ENCODE measurements at regions not wholly inside any gene's neighbourhood (a gene's known extent, or its start where the extent isn't known, plus 50 kb on each side); places are given as distances from the start of the nearest gene placed in this dataset.

- H3K27ac ChIP-seq (ENCODE audit: low read depth in 1 of 2, low read length in 2 of 2), result no peak overlapping the region
- TF ChIP-seq NR2F2 (IDR thresholded peaks at IDR 0.05) (no peak), EGR1 (IDR thresholded peaks at IDR 0.05; ENCODE audit: low read depth in 2 of 2) (no peak)
- H3K9me3 ChIP-seq (ENCODE audit: control insufficient read depth in 4 of 4, low read length in 3 of 4), result no peaks in the 10 kb centered on the region
- DNase-seq (ENCODE audit: low spot score), result no peak
- no peak overlapping the region for H3K4me3 ChIP-seq (ENCODE audit: low read depth in 1 of 3, low read length in 3 of 3)
- no peaks in the 10 kb centered on the region for H3K4me1 ChIP-seq (ENCODE audit: control insufficient read depth in 4 of 4, insufficient read depth in 4 of 4, low read length in 3 of 4)
- no peaks in the 10 kb centered on the region for H3K27me3 ChIP-seq (ENCODE audit: control insufficient read depth in 4 of 4, insufficient read depth in 4 of 4, low read length in 3 of 4)
- WGBS, result 94% methylated on average over 5 of the region's 5 CpGs
- no peak overlapping the region for H3K9ac ChIP-seq (ENCODE audit: low read depth in 1 of 2, low read length in 2 of 2)
- H3K36me3 ChIP-seq (ENCODE audit: control insufficient read depth in 4 of 4, insufficient read depth in 3 of 4, low read depth in 1 of 4, low read length in 3 of 4), result no peaks in the 10 kb centered on the region
These were observed 122.5 kb upstream of the MAMLD1 start for GRCh38 chrX:150240643-150240970.

- Histone ChIP-seq H3K9me3 (ENCODE audit: control insufficient read depth in 4 of 4, low read length in 3 of 4) (no peaks in the 10 kb centered on the region), H3K27ac (ENCODE audit: low read depth in 1 of 2, low read length in 2 of 2) (no peak overlapping the region), H3K27me3 (ENCODE audit: control insufficient read depth in 4 of 4, insufficient read depth in 4 of 4, low read length in 3 of 4) (no peaks in the 10 kb centered on the region), H3K36me3 (ENCODE audit: control insufficient read depth in 4 of 4, insufficient read depth in 3 of 4, low read depth in 1 of 4, low read length in 3 of 4) (no peaks in the 10 kb centered on the region), H3K4me3 (ENCODE audit: low read depth in 1 of 3, low read length in 3 of 3) (no peak overlapping the region), H3K9ac (ENCODE audit: low read depth in 1 of 2, low read length in 2 of 2) (no peak overlapping the region), H3K4me1 (ENCODE audit: control insufficient read depth in 4 of 4, insufficient read depth in 4 of 4, low read length in 3 of 4) (peaks cover 0 to 6% (median 0%) of the 10 kb centered on the region in 4 donors)
- WGBS, result 85% methylated on average over 7 of the region's 7 CpGs
- no peak for TF ChIP-seq MAX (IDR thresholded peaks at IDR 0.05)
- no peak for TF ChIP-seq JUND (IDR thresholded peaks at IDR 0.05)
- TF ChIP-seq FOXA2 (IDR thresholded peaks at IDR 0.05), result no peak
- TF ChIP-seq TAF1 (conservative IDR thresholded peaks at IDR 0.05), result no peak
- no peak for TF ChIP-seq REST (IDR thresholded peaks at IDR 0.05)
- no peak for TF ChIP-seq ATF3 (IDR thresholded peaks at IDR 0.05)
- DNase-seq (ENCODE audit: low spot score), result no peak
These were observed 109.0 kb upstream of the MAMLD1 start for GRCh38 chrX:150253959-150254620.

GRCh38 chrX:150254909-150255308 is 108.2 kb upstream of the MAMLD1 start:
- Histone ChIP-seq H3K4me1 (ENCODE audit: control insufficient read depth in 4 of 4, insufficient read depth in 4 of 4, low read length in 3 of 4) (peaks cover 0 to 6% (median 0%) of the 10 kb centered on the region in 4 donors), H3K4me3 (ENCODE audit: low read depth in 1 of 3, low read length in 3 of 3) (no peak overlapping the region), H3K36me3 (ENCODE audit: control insufficient read depth in 4 of 4, insufficient read depth in 3 of 4, low read depth in 1 of 4, low read length in 3 of 4) (no peaks in the 10 kb centered on the region), H3K27me3 (ENCODE audit: control insufficient read depth in 4 of 4, insufficient read depth in 4 of 4, low read length in 3 of 4) (no peaks in the 10 kb centered on the region), H3K27ac (ENCODE audit: low read depth in 1 of 2, low read length in 2 of 2) (no peak overlapping the region), H3K9me3 (ENCODE audit: control insufficient read depth in 4 of 4, low read length in 3 of 4) (no peaks in the 10 kb centered on the region), H3K9ac (ENCODE audit: low read depth in 1 of 2, low read length in 2 of 2) (no peak overlapping the region)
- WGBS, result 86% methylated on average over 3 of the region's 3 CpGs
- TF ChIP-seq GABPA (IDR thresholded peaks at IDR 0.05 in 1 of 2, conservative IDR thresholded peaks at IDR 0.05 in 1 of 2) (no peak), RXRA (IDR thresholded peaks at IDR 0.05) (no peak), NR2F2 (IDR thresholded peaks at IDR 0.05) (no peak), ATF3 (IDR thresholded peaks at IDR 0.05) (no peak), ZBTB33 (IDR thresholded peaks at IDR 0.05) (no peak)
- DNase-seq (ENCODE audit: low spot score), result no peak
